ENCODE measurements at regions not wholly inside any gene's neighbourhood (a gene's known extent, or its start where the extent isn't known, plus 50 kb on each side); places are given as distances from the start of the nearest gene placed in this dataset.

- Histone ChIP-seq H3K4me1 (ENCODE audit: control insufficient read depth, insufficient read depth, low read length) (no peaks in the 10 kb centered on the region), H3K27ac (ENCODE audit: insufficient read depth, low read length) (no peak overlapping the region), H3K4ac (ENCODE audit: low read depth, low read length) (no peak overlapping the region), H3K9ac (ENCODE audit: low read depth, low read length) (no peak overlapping the region), H3K27me3 (ENCODE audit: control insufficient read depth, insufficient read depth, low read length) (no peaks in the 10 kb centered on the region), H3K18ac (ENCODE audit: low read depth, low read length) (no peak overlapping the region), H2AFZ (replicated peaks; ENCODE audit: low read length, poor library complexity) (no peak overlapping the region), H4K8ac (ENCODE audit: low read depth in 2 of 2, low read length in 2 of 2) (no peak overlapping the region), H3K9me3 (ENCODE audit: control insufficient read depth, insufficient read depth, low read length) (no peaks in the 10 kb centered on the region), H3K79me1 (ENCODE audit: low read depth in 1 of 2, low read length in 2 of 2) (no peaks in the 10 kb centered on the region), H4K20me1 (ENCODE audit: insufficient read depth, low read length) (no peaks in the 10 kb centered on the region), H3K23ac (ENCODE audit: low read depth, low read length) (no peak overlapping the region), H3K56ac (ENCODE audit: extremely low read depth, insufficient read depth, low read length) (no peak overlapping the region), H3K36me3 (ENCODE audit: control insufficient read depth, insufficient read depth, low read length) (no peaks in the 10 kb centered on the region), H3K14ac (replicated peaks; ENCODE audit: low read depth, low read length) (no peak overlapping the region), H2BK120ac (ENCODE audit: low read depth, low read length) (no peak overlapping the region), H2BK15ac (ENCODE audit: low read depth, low read length) (no peak overlapping the region), H4K91ac (ENCODE audit: insufficient read depth, low read depth, low read length) (no peak overlapping the region), H2BK20ac (ENCODE audit: low read depth, low read length) (no peak overlapping the region), H2AK5ac (ENCODE audit: low read depth, low read length) (no peak overlapping the region), H2AK9ac (replicated peaks; ENCODE audit: low read depth, low read length, poor library complexity) (no peak overlapping the region), H2BK5ac (ENCODE audit: low read depth, low read length, poor library complexity, severe bottlenecking) (no peak overlapping the region), H3K9me1 (ENCODE audit: insufficient read depth, low read length) (no peaks in the 10 kb centered on the region), H4K5ac (ENCODE audit: low read depth, low read length) (no peak overlapping the region), H3K4me2 (ENCODE audit: low read depth, low read length) (no peak overlapping the region), H3K4me3 (ENCODE audit: insufficient read depth, low read depth, low read length) (no peak overlapping the region)
- dilution Hi-C loops (cut with HindIII; ENCODE audit: low sequenced_read_pairs, unreplicated experiment) (no loop called here), in situ Hi-C loops (cut with MboI; ENCODE audit: low sequenced_read_pairs) (no loop called here), intact Hi-C loops (cut with micrococcal nuclease) (no loop called here)
- no CpG with 5 or more reads among the region's 6 CpGs for WGBS, 2 experiments (ENCODE audit: extremely low coverage in 2 of 2, insufficient read length in 1 of 2)
- ChIA-PET POLR2A (ENCODE audit: unreplicated experiment) (no interaction called here), CTCF (no interaction called here)
- BruUV-seq (replicated peaks): no TSS peak
- DNase-seq (no peak), ATAC-seq (ENCODE audit: low read depth) (no peak)
- TF ChIP-seq CTCF (conservative IDR thresholded peaks at IDR 0.05; ENCODE audit: low read depth, low read length): no peak
- no peak for TF ChIP-seq SMC3 (IDR thresholded peaks at IDR 0.05; ENCODE audit: low read depth, low read length)
- TF ChIP-seq CEBPB (IDR thresholded peaks at IDR 0.05; ENCODE audit: low read depth, low read length): no peak
- no peak for TF ChIP-seq RAD21 (IDR thresholded peaks at IDR 0.05; ENCODE audit: low read length)
- TF ChIP-seq ELK1 (IDR thresholded peaks at IDR 0.05; ENCODE audit: borderline replicate concordance, low read depth, low read length): no peak
- no peak for TF ChIP-seq RCOR1 (IDR thresholded peaks at IDR 0.05; ENCODE audit: insufficient replicate concordance, low read length)
- TF ChIP-seq FOS (IDR thresholded peaks at IDR 0.05; ENCODE audit: low read depth, low read length): no peak
- TF ChIP-seq POLR2A (IDR thresholded peaks at IDR 0.05; ENCODE audit: low read depth, low read length): no peak
- TF ChIP-seq RFX5 (IDR thresholded peaks at IDR 0.05; ENCODE audit: low read depth, low read length): no peak
- no peak for TF ChIP-seq MAZ (IDR thresholded peaks at IDR 0.05; ENCODE audit: borderline replicate concordance, low read depth, low read length)
- no peak for TF ChIP-seq NFE2L2 (IDR thresholded peaks at IDR 0.05; ENCODE audit: low read depth, low read length)
- no peak for TF ChIP-seq MAFK (IDR thresholded peaks at IDR 0.05; ENCODE audit: low read depth, low read length)
- TF ChIP-seq BHLHE40 (IDR thresholded peaks at IDR 0.05; ENCODE audit: low read depth, low read length): no peak
- no peak for TF ChIP-seq MXI1 (IDR thresholded peaks at IDR 0.05; ENCODE audit: borderline replicate concordance, low read depth, low read length)
- TF ChIP-seq USF2 (IDR thresholded peaks at IDR 0.05; ENCODE audit: low read depth, low read length): no peak
- no peak for TF ChIP-seq CHD1 (IDR thresholded peaks at IDR 0.05; ENCODE audit: low read depth, low read length)
Observed at GRCh38 chr13:79626924-79627323, 146.0 kb downstream of the NDFIP2 start.

Measured in IMR-90 (cell line).